CD4-positive, alpha-beta T cell treated with Interferon alpha-2 for 1 hour (primary cell): ENCODE measurements at regions not wholly inside any gene's neighbourhood (a gene's known extent, or its start where the extent isn't known, plus 50 kb on each side); places are given as distances from the start of the nearest gene placed in this dataset.

Source experiments
- DNase-seq, 2 donors: peaks; one replicate each; pipeline ENCODE4 v3.0.0-alpha.2; 2020 to 2022

DNA sequence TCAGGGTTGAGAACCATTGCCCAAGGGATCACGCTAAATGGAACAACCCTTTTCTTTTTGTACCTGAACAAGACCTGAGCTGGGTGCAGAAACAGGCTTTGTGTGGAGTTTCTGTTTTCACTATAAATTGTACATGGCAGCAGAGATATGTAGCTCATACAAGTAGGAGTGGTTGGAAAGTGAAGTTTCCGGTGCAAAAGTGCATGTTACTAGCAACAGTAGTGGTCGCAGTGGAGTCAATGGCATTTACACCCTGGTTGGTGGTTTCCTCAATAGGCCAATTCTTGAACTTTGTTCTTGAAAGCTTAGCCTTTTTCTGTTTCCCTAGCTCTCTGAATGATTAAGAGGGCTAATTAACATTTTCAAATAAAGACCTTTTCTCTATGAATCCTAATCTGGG, 170.7 kb downstream of the NEBL start:
- DNase-seq, result no peak

- no peak for DNase-seq
These were observed 182.1 kb downstream of the NEBL start for GRCh38 chr10:20714979-20715378.

GRCh38 chr10:20714518-20714917, 182.6 kb downstream of the NEBL start:
- no peak for DNase-seq

- DNase-seq, result no peak
These were observed 183.7 kb downstream of the NEBL start for GRCh38 chr10:20713420-20713819.

- no peak for DNase-seq
These were observed 184.3 kb downstream of the NEBL start for GRCh38 chr10:20712774-20713173.

DNA sequence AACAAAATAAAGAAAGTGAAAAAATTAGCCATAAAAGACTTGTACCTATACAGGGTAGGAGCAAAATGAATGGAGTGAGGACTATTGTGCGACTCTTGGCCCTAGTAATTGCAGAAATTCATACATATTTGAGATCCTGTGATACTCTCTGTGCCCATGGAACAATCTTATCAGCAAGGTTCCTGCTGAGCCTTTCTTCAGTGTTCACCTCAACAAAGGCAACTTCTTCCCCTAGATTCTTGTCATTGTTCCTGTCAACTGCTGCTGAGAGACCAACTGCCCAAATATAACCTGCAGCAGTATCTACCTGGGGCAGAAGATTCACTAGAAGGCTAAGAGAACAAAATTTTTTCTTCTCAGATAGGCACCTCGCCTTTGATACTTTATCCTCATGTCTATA, 187.4 kb downstream of the NEBL start:
- DNase-seq, result no peak

DNA sequence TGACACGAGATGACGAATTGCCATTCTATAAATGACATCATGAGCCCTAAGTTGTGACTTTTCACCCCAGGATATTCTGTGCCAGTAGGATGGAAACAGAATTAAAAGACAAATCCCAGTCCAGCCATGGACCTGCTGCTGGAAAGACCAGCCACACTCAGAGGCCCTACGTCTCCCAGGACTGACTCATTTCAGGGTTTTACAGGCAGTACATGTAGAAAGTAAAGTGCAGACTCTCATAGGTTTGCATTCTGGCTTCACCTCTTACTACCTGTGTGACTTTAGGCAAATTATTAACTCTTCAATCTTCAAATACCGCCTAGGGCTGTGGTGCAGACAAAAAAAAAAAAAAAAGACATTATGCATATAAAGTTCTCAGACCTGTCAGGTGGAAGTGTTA, 188.8 kb downstream of the NEBL start:
- DNase-seq, result no peak

DNA sequence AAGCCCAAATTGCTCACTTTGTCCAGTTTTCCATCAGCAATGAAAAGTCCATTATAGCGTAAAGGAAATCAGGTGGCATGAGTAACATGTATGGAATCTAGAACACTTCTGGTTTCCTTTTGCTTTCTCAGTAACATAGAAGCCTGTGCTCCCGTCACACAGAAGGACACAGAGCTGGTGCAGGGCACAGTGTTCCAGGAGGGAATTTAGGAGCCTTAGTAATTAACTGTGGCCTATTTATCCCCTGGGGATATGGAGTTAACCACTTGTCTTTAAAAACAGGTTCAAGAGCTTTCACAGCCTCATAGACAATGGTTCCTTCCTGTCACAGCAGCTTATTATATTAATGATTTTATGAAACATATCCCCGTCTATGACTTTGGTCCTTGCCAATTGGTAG, 189.9 kb downstream of the NEBL start:
- DNase-seq, result no peak

- DNase-seq, result no peak
These were observed 198.3 kb downstream of the NEBL start for GRCh38 chr10:20698837-20699236.

DNA sequence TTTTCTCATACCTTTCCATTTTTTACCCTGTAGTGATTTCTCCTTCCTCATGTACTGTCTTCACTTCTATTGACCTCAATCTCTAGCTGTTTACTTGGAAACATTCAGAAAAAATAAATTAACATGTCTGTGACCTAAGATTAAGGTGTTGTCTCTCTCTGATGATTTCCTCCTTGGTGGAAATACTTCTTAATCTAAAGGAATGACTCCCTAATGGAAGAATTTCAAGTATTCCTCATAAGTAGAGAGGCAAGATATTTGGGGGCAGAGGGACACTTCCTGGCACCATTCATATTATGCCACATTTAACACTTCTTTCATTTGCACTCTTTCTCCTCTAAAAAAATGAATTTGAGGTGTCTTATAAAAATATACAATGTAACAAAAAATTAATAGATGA, 202.8 kb downstream of the NEBL start:
- DNase-seq, result no peak

DNA sequence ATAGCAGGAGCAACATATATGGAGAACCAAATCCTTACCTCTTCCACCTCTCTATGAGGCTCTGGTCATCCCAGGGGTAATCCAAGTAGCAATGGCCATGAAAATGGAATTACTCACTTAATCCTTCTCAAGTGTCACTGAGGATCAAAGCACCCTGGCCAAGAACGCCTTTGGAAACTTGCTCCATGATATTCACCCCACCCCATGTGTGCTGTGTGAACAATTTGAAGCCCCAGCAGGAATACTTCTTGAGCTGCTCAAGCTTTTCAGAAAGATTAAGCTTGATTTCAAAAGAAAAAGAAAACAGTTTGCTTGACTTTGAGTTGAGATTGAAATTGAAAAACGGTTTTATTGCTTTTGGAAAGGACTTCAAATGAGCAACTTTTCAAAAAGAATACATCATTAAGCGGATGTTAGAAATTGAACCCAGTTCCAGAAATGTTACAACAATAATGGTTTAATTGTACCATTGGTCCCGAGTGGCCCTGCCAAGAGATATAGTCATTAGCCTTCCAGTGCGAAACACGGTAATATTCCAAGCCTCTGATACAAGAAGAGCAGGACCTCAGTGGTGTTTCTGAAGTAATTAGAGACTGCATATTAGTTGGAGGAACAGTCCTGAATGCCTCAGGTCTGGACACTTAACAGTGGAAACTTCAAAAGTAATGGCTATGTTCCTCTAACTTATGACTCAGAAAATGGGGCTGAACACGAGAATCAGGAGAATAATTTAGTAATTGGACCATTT, 208.1 kb downstream of the NEBL start:
- DNase-seq, result no peak

DNA sequence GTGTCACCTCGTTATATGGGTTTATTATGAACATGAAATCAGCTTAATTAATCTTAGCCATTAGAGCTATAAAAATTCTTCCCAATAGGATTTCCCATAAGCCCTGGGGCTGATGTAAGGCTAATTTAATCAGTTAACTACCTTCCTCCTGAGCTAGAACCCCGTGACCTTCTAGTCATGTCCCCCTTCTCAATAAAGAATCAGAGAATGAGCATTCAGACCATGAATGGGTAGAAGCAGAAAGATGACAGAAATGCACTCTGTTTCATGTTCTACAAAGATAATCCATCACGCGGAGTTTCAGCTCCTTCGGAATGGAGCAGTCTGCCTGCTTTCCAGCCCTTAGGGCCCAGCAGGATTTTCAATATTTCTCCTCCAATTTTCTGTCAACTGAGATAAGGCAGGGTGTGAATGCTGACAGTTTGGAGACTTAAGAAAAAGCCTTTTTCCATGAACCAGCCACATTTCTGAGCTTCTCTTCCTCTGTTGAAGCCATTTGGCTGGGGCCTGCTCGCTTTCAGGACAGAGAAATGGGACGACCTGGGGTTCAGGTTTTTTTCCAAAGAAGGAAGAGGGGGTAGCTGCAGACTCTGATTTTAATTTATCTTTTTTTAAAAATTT, 211.0 kb downstream of the NEBL start:
- no peak for DNase-seq

- no peak for DNase-seq
These were observed 211.6 kb downstream of the NEBL start for GRCh38 chr10:20685462-20685861.

GRCh38 chr10:20683345-20683744, 213.8 kb downstream of the NEBL start:
- DNase-seq, result no peak

GRCh38 chr10:20682782-20683181, 214.3 kb downstream of the NEBL start:
- DNase-seq, result no peak

DNA sequence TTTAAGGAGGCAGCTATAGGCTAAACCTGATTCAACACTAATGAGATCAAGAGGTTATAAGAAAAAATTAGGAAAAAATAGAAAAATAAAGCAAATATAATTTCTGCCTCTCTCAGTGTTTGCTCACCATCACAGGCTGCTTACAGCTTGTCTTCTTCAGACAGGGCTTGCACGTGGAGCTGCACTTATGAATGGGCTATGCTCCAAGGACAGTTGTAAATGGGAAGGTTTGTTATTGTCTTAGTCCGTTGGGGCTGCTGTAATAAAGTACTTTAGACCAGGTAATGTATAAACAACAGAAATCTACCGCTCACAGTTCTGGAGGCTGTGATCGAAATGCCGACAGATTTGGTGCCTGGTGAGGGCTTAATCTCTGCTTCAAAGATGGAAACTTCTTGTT, 219.8 kb downstream of the NEBL start:
- no peak for DNase-seq

- no peak for DNase-seq
These were observed 222.2 kb downstream of the NEBL start for GRCh38 chr10:20674926-20675325.

- no peak for DNase-seq
These were observed 223.9 kb downstream of the NEBL start for GRCh38 chr10:20673175-20673574.

GRCh38 chr10:20672741-20673140, 224.4 kb downstream of the NEBL start:
- no peak for DNase-seq

DNA sequence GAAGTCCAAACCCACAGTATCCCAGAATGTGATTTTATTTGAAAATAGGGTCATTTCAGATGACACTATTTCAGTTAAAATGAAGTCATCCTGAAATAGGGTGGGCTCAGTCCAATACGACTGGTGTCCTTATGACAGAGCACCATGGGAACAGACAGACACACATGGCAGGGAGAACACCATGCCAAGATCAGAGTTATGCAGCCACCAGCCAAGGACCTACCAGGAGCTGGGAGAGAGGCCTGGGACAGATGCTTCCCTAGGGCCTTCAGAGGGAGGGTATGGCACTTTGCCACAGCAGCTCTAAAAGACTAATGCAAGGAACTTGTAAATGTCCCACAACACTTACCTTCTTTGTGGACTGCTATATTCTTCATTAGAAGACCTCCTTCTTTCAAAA, 226.5 kb downstream of the NEBL start:
- DNase-seq, result no peak

GRCh38 chr10:20668985-20669384, 228.1 kb downstream of the NEBL start:
- DNase-seq, result no peak

GRCh38 chr10:20662742-20663141, 234.4 kb downstream of the NEBL start:
- DNase-seq, result no peak

DNA sequence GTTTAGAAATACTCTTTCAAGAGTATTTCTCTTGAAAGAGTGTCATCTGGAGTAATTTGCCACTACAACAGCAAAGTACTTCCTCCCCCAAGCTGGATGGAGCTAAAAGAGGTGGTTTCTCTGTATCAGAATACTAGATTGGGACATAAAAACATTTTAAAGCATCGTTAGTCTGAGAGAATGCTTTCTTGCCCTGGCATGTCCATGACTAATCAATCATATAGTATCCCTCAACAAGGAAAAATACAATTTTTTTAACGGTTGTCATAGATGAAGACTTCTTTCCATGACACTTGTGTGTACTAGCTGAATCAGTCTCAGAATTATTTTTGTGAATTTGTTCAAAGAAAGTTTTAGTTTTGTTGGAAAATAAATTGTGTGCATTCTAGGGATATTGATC, 237.9 kb downstream of the NEBL start:
- no peak for DNase-seq

DNA sequence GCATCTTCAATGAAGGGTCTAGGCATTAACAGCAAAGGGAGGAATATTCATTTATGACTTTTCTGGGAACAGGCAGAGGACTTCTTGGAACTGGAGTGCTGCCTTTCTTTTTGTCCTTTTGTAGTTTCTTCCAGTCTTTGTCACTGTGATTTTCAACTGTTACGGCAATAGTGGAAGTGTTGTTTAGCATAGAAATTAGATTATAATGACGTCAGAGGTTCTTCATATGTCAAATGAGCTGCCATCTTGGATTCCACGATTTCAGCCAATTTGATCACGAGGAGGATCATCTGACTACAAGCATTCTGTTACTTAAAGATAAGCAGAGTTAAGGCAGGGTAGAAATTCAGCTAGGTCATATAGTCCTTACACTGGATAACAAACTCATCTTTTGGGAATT, 239.0 kb downstream of the NEBL start:
- DNase-seq, result no peak

DNA sequence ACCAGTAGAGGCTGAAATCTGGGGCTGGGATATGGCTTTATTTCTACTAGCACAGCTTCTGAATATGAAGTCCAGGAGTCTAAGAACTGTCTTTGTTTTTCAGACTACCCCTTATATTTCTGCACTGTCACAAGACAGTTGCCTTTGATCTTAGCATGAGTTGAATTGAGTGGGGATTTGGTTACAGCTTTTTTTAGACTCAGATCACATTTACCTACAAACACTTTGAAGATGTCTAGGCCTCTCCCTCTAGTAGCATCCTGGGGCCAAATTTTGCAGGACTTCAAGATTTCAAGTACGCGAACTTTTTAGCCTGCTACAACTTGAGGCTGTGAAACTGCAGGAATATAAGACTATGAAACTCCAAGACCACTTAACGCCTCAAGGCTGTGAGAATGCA, 240.2 kb downstream of the NEBL start:
- DNase-seq, result no peak
